Fibroblast of mammary gland (primary cell): ENCODE measurements at regions not wholly inside any gene's neighbourhood (a gene's known extent, or its start where the extent isn't known, plus 50 kb on each side); places are given as distances from the start of the nearest gene placed in this dataset.

Experiments used
- DNase-seq: peaks from one replicate; pipeline ENCODE4 v3.0.0-alpha.2; 2010; ENCODE audit warnings: low read depth
- H3K4me3 ChIP-seq: 2 replicates; pipeline ENCODE4 v1.5.1; 2011; ENCODE audit warnings: low read depth, mild to moderate bottlenecking, low read length, moderate library complexity; ENCODE audit not compliant: control insufficient read depth
- TF ChIP-seq, protein P1 (sequence below): conservative IDR thresholded peaks from 2 replicates; pipeline ENCODE4 v1.5.1; 2011; ENCODE audit warnings: low read depth, low read length, inconsistent platforms; ENCODE audit not compliant: control insufficient read depth, insufficient read depth

DNA sequence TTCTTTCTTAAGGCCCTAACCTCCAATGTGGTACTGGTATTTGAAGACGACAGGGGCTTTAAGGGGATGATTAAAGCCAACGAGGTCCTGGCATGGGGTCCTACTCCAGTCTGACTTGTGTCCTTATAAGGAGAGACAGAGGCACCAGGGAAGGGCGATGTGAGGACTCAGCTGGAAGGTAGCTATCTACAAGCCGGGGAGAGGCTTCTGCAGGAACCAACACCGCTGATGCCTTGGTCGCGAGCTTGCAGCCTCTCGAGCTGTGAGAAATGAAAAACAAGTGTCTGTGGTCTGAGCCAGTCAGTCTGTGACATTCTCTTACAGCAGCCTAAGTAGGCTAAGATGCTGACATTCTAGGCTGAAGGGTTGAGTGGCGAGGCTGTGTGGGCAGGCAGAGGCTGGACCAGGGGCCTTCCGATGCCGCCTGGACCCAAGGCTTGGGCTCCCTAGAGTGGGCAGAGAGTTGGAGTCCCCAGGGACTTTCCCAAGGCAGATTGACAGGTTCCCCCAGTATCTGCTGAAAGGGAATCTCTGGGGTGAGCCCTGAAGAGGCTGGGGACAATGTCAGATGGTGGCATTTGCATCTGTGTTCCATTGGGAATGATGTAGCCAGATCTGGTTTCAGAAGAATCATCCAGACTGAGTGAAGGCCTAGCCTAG is 322.9 kb upstream of the HS6ST1 start:
- TF ChIP-seq, protein P1, sequence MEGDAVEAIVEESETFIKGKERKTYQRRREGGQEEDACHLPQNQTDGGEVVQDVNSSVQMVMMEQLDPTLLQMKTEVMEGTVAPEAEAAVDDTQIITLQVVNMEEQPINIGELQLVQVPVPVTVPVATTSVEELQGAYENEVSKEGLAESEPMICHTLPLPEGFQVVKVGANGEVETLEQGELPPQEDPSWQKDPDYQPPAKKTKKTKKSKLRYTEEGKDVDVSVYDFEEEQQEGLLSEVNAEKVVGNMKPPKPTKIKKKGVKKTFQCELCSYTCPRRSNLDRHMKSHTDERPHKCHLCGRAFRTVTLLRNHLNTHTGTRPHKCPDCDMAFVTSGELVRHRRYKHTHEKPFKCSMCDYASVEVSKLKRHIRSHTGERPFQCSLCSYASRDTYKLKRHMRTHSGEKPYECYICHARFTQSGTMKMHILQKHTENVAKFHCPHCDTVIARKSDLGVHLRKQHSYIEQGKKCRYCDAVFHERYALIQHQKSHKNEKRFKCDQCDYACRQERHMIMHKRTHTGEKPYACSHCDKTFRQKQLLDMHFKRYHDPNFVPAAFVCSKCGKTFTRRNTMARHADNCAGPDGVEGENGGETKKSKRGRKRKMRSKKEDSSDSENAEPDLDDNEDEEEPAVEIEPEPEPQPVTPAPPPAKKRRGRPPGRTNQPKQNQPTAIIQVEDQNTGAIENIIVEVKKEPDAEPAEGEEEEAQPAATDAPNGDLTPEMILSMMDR, result no peak
- DNase-seq, result no peak
- no peak overlapping the region for H3K4me3 ChIP-seq

DNA sequence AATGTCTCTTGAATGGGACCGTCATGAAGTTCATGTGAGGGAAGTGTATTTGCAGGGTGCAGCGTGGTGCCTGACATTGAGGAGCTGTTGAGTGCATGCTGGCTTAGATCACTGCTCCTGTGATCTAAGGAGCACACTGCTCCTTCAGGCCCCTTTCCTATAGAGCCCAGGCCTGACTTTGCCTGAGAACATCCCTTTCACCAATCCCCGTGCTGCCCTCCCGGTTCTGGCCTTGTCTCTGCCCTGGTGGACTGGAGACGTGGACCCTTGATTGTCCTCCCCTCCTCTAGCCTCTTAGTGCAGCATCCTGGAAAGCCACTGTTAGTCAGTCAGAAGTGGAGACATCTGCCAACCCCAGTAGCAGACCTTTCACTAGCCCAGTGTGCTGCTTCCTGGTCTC is 323.6 kb upstream of the HS6ST1 start:
- H3K4me3 ChIP-seq, result no peak overlapping the region
- DNase-seq, result no peak
- TF ChIP-seq, protein P1, result no peak

DNA sequence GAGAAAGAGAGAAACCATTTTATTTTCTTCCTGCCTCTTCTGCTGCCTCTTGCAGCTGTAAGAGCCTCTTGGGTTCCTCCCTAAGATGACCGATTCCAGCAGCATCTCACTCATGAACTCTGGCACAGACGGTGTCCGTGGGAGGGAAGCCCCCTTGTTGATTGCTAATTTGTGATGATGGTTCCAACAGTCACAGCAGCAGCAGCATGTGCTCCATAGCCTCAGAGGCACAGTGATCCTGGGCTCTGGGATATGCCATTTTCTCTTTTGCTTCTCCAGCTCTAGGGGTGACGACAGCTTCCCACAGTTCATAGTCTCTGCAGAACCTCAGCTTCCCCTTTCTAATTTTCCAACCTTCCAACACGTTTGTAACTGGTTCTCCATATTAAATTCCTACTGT is 324.2 kb upstream of the HS6ST1 start:
- DNase-seq, result no peak
- TF ChIP-seq, protein P1, result no peak
- H3K4me3 ChIP-seq, result no peak overlapping the region

DNA sequence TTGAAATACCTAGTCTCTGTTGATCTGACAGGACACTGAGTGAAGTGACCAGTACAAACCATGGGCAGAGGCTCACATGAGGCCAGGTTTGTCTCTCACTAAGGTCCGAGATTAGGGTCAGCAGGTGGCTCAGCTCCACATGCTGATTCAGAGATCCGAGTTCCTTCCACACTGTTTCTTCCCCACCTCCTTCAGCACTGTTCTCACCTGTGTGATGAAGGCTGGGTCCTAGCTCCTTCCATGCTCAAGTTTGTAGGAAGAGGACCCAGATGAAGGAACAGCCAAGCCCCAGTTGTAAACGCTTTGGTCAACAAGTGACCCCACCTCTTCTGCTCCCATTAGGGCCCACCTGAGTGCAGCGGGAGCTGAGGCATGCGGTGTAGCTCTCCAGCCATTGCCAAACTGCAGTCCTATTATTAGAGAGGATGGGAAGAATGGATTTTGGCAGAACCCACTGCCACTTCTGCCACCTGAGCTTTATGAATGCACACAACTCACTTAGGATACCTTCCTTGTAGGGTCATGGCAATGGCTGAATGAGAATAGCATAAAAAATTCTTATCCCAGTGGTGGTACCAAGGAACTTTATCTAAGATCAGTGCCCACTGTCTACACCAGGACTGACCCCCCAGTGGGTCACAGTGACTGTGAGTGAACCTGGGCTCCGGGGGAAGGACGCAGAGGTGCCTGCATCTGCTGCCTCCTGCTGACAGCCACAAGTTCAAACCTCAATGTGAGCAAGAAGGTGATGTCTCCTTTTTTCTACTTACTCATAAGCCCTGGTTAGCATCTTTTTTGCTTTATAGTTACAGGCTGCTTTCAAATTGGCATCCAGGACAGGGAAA is 324.8 kb upstream of the HS6ST1 start:
- no peak for DNase-seq
- no peak overlapping the region for H3K4me3 ChIP-seq
- TF ChIP-seq, protein P1, result no peak

DNA sequence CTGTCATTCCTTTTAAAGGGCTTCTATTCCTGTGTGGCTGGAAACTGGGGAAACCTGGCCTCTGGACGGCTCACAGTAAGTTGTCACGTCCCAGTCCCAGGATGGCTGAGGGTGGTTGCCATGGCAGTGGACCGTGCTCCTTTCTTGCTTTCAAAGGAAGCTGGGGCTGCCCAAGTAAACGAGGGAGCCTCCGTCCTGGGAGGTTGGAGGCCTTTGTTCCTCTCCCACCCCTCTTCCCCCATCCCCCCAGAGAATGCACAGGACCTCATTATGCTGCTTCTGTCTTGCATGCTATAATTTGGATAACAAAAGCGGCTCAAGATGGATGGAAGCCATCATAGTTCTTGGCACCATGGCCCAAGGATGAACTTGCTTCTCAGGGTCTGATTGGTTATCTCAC is 325.5 kb upstream of the HS6ST1 start:
- H3K4me3 ChIP-seq, result no peak overlapping the region
- DNase-seq, result no peak
- TF ChIP-seq, protein P1, result no peak

DNA sequence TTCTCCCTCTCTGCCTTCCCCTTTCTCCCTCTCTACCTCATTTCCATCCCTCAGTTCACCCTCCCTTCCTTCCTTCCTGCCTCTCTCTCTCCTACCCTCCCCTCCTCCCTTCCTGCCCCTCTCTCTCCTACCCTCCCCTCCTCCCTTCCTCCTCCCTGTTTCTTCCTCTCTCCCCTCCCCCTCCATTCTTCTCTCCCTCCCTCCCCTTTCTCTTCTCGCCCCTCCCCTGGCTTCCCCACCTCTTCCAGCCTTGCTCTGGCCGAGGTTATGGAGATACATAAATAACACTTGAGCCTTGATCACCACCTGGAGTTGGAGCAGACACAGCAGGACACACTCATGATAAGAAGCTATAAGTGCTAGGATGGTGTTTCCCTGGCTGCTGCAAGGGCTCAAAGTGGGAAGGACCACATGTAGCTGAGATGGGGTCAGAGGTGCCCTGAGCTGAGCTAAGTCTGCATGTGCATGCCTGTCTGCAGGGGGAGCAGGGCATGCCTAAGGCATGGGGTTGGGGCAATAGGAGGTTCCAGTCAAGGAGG is 326.1 kb upstream of the HS6ST1 start:
- TF ChIP-seq, protein P1, result peak; percentile 3
- no peak overlapping the region for H3K4me3 ChIP-seq
- DNase-seq, result no peak
